GM23338 (cell line): ENCODE measurements at regions not wholly inside any gene's neighbourhood (a gene's known extent, or its start where the extent isn't known, plus 50 kb on each side); places are given as distances from the start of the nearest gene placed in this dataset.

Experiments used
- CREB1 ChIP-seq: fragments of 250-450 bp; sonication (Bioruptor Pico); IDR thresholded peaks from 2 replicates; pipeline ENCODE4 v1.5.0; 2020; ENCODE audit warnings: low read depth, mild to moderate bottlenecking, moderate library complexity
- CTCF ChIP-seq, 2 experiments: fragments of 200-600 bp in 1 of 2; sonication (generic) in 1 of 2; conservative IDR thresholded peaks; 2 replicates each; pipeline versions ENCODE4 v1.5.1 to v1.6.1; 2016 to 2017; ENCODE audit warnings: antibody characterized with exemption in 2 of 2, low read depth in 2 of 2, mild to moderate bottlenecking in 2 of 2, moderate library complexity in 1 of 2
- EZH2 ChIP-seq: fragments of 200-600 bp; sonication (generic); IDR thresholded peaks from one replicate; pipeline ENCODE4 v1.8.0; 2017; ENCODE audit warnings: antibody characterized with exemption, mild to moderate bottlenecking, low read depth; ENCODE audit not compliant: unreplicated experiment
- EZH2phosphoT487 ChIP-seq: fragments of 200-600 bp; sonication (generic); IDR thresholded peaks from one replicate; pipeline ENCODE4 v1.8.1; 2018; ENCODE audit warnings: antibody characterized with exemption; ENCODE audit not compliant: unreplicated experiment
- POLR2AphosphoS5 ChIP-seq: IDR thresholded peaks from 2 replicates; pipeline ENCODE4 v1.6.1; 2016; ENCODE audit warnings: antibody characterized with exemption, low read depth

GRCh38 chr4:186017801-186018200, 51.2 kb upstream of the TLR3 start:
- TF ChIP-seq CTCF (conservative IDR thresholded peaks at IDR 0.05; ENCODE audit: low read depth in 2 of 2) (no peak), EZH2 (no peak), CREB1 (no peak), EZH2phosphoT487 (no peak), POLR2AphosphoS5 (no peak)
